ENCODE measurements at regions not wholly inside any gene's neighbourhood (a gene's known extent, or its start where the extent isn't known, plus 50 kb on each side); places are given as distances from the start of the nearest gene placed in this dataset.

- no peak for DNase-seq (ENCODE audit: low read depth in 2 of 3, low spot score in 2 of 3)
Observed at GRCh38 chr15:68499620-68500312, 67.8 kb upstream of the ITGA11 start.

GRCh38 chr15:68500363-68501258 is 68.6 kb upstream of the ITGA11 start:
- no peak for DNase-seq (ENCODE audit: low read depth in 2 of 3, low spot score in 2 of 3)

- no peak for DNase-seq (ENCODE audit: low read depth in 2 of 3, low spot score in 2 of 3)
Observed at GRCh38 chr15:68501259-68501591, 69.3 kb upstream of the ITGA11 start.

GRCh38 chr15:68501616-68502015 is 69.7 kb upstream of the ITGA11 start:
- no peak for DNase-seq (ENCODE audit: low read depth in 2 of 3, low spot score in 2 of 3)

GRCh38 chr15:68502398-68502901 is 70.5 kb upstream of the ITGA11 start:
- DNase-seq (ENCODE audit: low read depth in 2 of 3, low spot score in 2 of 3), result no peak

- DNase-seq (ENCODE audit: low read depth in 2 of 3, low spot score in 2 of 3), result no peak
Observed at GRCh38 chr15:68503213-68503612, 71.2 kb upstream of the ITGA11 start.

- peak in 2 of 3 donors; percentile 18 to 53 for DNase-seq (ENCODE audit: low read depth in 2 of 3, low spot score in 2 of 3)
Observed at GRCh38 chr15:68503791-68504680, 72.1 kb upstream of the ITGA11 start.

GRCh38 chr15:68504681-68505170 is 72.8 kb upstream of the ITGA11 start:
- no peak for DNase-seq (ENCODE audit: low read depth in 2 of 3, low spot score in 2 of 3)

- no peak for DNase-seq (ENCODE audit: low read depth in 2 of 3, low spot score in 2 of 3)
Observed at GRCh38 chr15:68506071-68506470, 72.7 kb upstream of the CORO2B start.

- no peak for DNase-seq (ENCODE audit: low read depth in 2 of 3, low spot score in 2 of 3)
Observed at GRCh38 chr15:68507447-68507846, 71.3 kb upstream of the CORO2B start.

- DNase-seq (ENCODE audit: low read depth in 2 of 3, low spot score in 2 of 3), result no peak
Observed at GRCh38 chr15:68508485-68509189, 70.2 kb upstream of the CORO2B start.

GRCh38 chr15:68510558-68510957 is 68.2 kb upstream of the CORO2B start:
- no peak for DNase-seq (ENCODE audit: low read depth in 2 of 3, low spot score in 2 of 3)

- no peak for DNase-seq (ENCODE audit: low read depth in 2 of 3, low spot score in 2 of 3)
Observed at GRCh38 chr15:68511073-68511991, 67.5 kb upstream of the CORO2B start.

GRCh38 chr15:68512052-68512451 is 66.7 kb upstream of the CORO2B start:
- DNase-seq (ENCODE audit: low read depth in 2 of 3, low spot score in 2 of 3), result no peak

GRCh38 chr15:68512598-68512997 is 66.2 kb upstream of the CORO2B start:
- no peak for DNase-seq (ENCODE audit: low read depth in 2 of 3, low spot score in 2 of 3)

- DNase-seq (ENCODE audit: low read depth in 2 of 3, low spot score in 2 of 3), result no peak
Observed at GRCh38 chr15:68515371-68516095, 63.3 kb upstream of the CORO2B start.

GRCh38 chr15:68517285-68517761 is 61.5 kb upstream of the CORO2B start:
- DNase-seq (ENCODE audit: low read depth in 2 of 3, low spot score in 2 of 3), result no peak

GRCh38 chr15:68518046-68518445 is 60.7 kb upstream of the CORO2B start:
- no peak for DNase-seq (ENCODE audit: low read depth in 2 of 3, low spot score in 2 of 3)
